GM12878 (cell line): ENCODE measurements at regions not wholly inside any gene's neighbourhood (a gene's known extent, or its start where the extent isn't known, plus 50 kb on each side); places are given as distances from the start of the nearest gene placed in this dataset.

ENCODE experiments used
- ATAC-seq: fragments of 200-7000 bp; cut with Tn5 transposase; 3 replicates; pipeline ENCODE4 v1.9.1; 2020; ENCODE audit warnings: mild to moderate bottlenecking, moderate library complexity
- BruUV-seq: library from RNA; stranded (reverse); fragments of 400-500 nt; replicated peaks from 2 replicates; lab custom pipeline; 2021; lab: Mats Ljungman, UMichigan
- CTCF ChIA-PET: fragments of 300-600 bp; sonication (Branson Sonifier 250); formaldehyde crosslinking; extraction: SDS; loops from one replicate; lab custom pipeline; 2021; ENCODE audit warnings: inconsistent platforms; lab: Yijun Ruan, JAX
- POLR2A ChIA-PET: fragments of 350-600 bp; formaldehyde crosslinking; extraction: SDS; loops from one replicate; lab custom pipeline; 2021; ENCODE audit warnings: inconsistent platforms; lab: Charles Lee
- RAD21 ChIA-PET: fragments of 300-600 bp; sonication (Branson Sonifier 250); formaldehyde crosslinking; loops from one replicate; lab custom pipeline; 2023; ENCODE audit warnings: antibody characterized with exemption; ENCODE audit not compliant: unreplicated experiment; lab: Charles Lee
- SMC1A ChIA-PET: fragments of 300-600 bp; sonication (Branson Sonifier 250); formaldehyde crosslinking; loops from one replicate; lab custom pipeline; 2023; ENCODE audit not compliant: unreplicated experiment, uncharacterized antibody; lab: Charles Lee
- DNase-seq: peaks from one replicate; pipeline ENCODE4 v3.0.0-alpha.2; 2011; ENCODE audit warnings: low read depth, low spot score
- FAIRE-seq: peaks from 3 replicates; lab custom pipeline; 2011; peaks lifted over from hg19 to GRCh38; lab: Jason Lieb, UNC
- H2AFZ ChIP-seq: 2 replicates; pipeline ENCODE4 v1.6.0; 2011; ENCODE audit warnings: low read depth, low read length, control low read depth; ENCODE audit not compliant: control insufficient read depth
- H3K27ac ChIP-seq: 2 replicates; pipeline ENCODE4 v1.5.1; 2011; ENCODE audit warnings: control low read depth; ENCODE audit not compliant: control insufficient read depth, insufficient read depth
- H3K27me3 ChIP-seq, 2 experiments: replicated peaks in 1 of 2; 2 replicates each; pipeline versions ENCODE4 v1.6.0 to v1.6.1; 2011; ENCODE audit warnings: low read length in 1 of 2; ENCODE audit not compliant: control insufficient read depth in 2 of 2, insufficient read depth in 2 of 2
- H3K36me3 ChIP-seq, 2 experiments: 2 replicates each; pipeline ENCODE4 v1.5.1; 2011; ENCODE audit warnings: low read length in 1 of 2; ENCODE audit not compliant: control insufficient read depth in 2 of 2, insufficient read depth in 2 of 2
- H3K4me1 ChIP-seq: 2 replicates; pipeline ENCODE4 v1.6.1; 2011; ENCODE audit warnings: mild to moderate bottlenecking, low read length, moderate library complexity, mixed read lengths; ENCODE audit not compliant: control insufficient read depth, insufficient read depth
- H3K4me2 ChIP-seq: 2 replicates; pipeline ENCODE4 v1.6.0; 2011; ENCODE audit warnings: control low read depth; ENCODE audit not compliant: control insufficient read depth, insufficient read depth
- H3K4me3 ChIP-seq: fragments of 200-600 bp; sonication (generic); 2 replicates; pipeline ENCODE4 v1.5.1; 2016
- H3K79me2 ChIP-seq: 2 replicates; pipeline ENCODE4 v1.6.0; 2011; ENCODE audit warnings: low read length; ENCODE audit not compliant: control insufficient read depth, insufficient read depth
- H3K9ac ChIP-seq: 2 replicates; pipeline ENCODE4 v1.8.0; 2011; ENCODE audit warnings: low read length, control low read depth, mixed read lengths; ENCODE audit not compliant: control insufficient read depth, insufficient read depth
- H3K9me3 ChIP-seq: replicated peaks from 3 replicates; pipeline ENCODE4 v1.5.1; 2011; ENCODE audit warnings: mild to moderate bottlenecking, low read length; ENCODE audit not compliant: control insufficient read depth, insufficient read depth
- H4K20me1 ChIP-seq: 2 replicates; pipeline ENCODE4 v1.6.0; 2011; ENCODE audit not compliant: control insufficient read depth, insufficient read depth
- CBX5 ChIP-seq: sonication (generic); IDR thresholded peaks from 2 replicates; pipeline ENCODE4 v1.6.1; 2016; ENCODE audit warnings: low read depth, moderate library complexity, mild to moderate bottlenecking, inconsistent platforms
- CHD1 ChIP-seq: IDR thresholded peaks from 2 replicates; pipeline ENCODE4 v1.6.1; 2012; ENCODE audit warnings: low read depth, low read length, improper control_type of control experiment
- CREB1 ChIP-seq: IDR thresholded peaks from 2 replicates; pipeline ENCODE4 v1.6.1; 2012; ENCODE audit warnings: low read depth, mild to moderate bottlenecking, inconsistent platforms
- DPF2 ChIP-seq: fragments of 450-650 bp; IDR thresholded peaks from 2 replicates; pipeline ENCODE4 v1.6.1; 2017; ENCODE audit warnings: mild to moderate bottlenecking
- E4F1 ChIP-seq: fragments of 450-650 bp; IDR thresholded peaks from 2 replicates; pipeline ENCODE4 v1.6.1; 2018; ENCODE audit warnings: borderline replicate concordance, mild to moderate bottlenecking; ENCODE audit not compliant: partially characterized antibody
- FOXK2 ChIP-seq: fragments of 450-650 bp; IDR thresholded peaks from 2 replicates; pipeline ENCODE4 v1.6.1; 2017; ENCODE audit warnings: mild to moderate bottlenecking, moderate library complexity
- HDAC6 ChIP-seq: fragments of 200-600 bp; sonication (generic); IDR thresholded peaks from one replicate; pipeline ENCODE4 v1.8.0; 2017; ENCODE audit warnings: antibody characterized with exemption; ENCODE audit not compliant: unreplicated experiment
- MYB ChIP-seq: fragments of 150-350 bp; IDR thresholded peaks from 2 replicates; pipeline ENCODE4 v1.6.1; 2014; ENCODE audit warnings: mild to moderate bottlenecking, low read depth, low read length, borderline replicate concordance
- NBN ChIP-seq: fragments of 450-650 bp; IDR thresholded peaks from 2 replicates; pipeline ENCODE4 v1.6.1; 2016
- NFYB ChIP-seq: IDR thresholded peaks from 2 replicates; pipeline ENCODE4 v1.6.1; 2011; ENCODE audit warnings: low read depth, mild to moderate bottlenecking, low read length, improper control_type of control experiment, moderate library complexity; ENCODE audit not compliant: insufficient read depth
- NR2C2 ChIP-seq: IDR thresholded peaks from 2 replicates; pipeline ENCODE4 v1.6.1; 2011; ENCODE audit warnings: borderline replicate concordance, low read depth; ENCODE audit not compliant: control insufficient read depth, insufficient read length
- NR2F1 ChIP-seq: fragments of 450-650 bp; conservative IDR thresholded peaks from 2 replicates; pipeline ENCODE4 v1.6.1; 2017; ENCODE audit warnings: mild to moderate bottlenecking
- NRF1 ChIP-seq: conservative IDR thresholded peaks from 2 replicates; pipeline ENCODE4 v1.6.1; 2011; ENCODE audit warnings: mild to moderate bottlenecking, low read depth, low read length, improper control_type of control experiment
- TARDBP ChIP-seq: IDR thresholded peaks from 2 replicates; pipeline ENCODE4 v1.6.1; 2016; ENCODE audit warnings: borderline replicate concordance
- WGBS: methylation state at CpG from one replicate; pipeline ENCODE4 v1.1.6; 2016; ENCODE audit warnings: low lambda C conversion rate; ENCODE audit not compliant: insufficient replicate concordance, insufficient coverage; ENCODE audit errors: missing lambda C conversion rate; 5-methylcytosine and 5-hydroxymethylcytosine counted together
- in situ Hi-C: fragments of 300-500 bp; cut with MboI; formaldehyde crosslinking; loops from 9 replicates; pipeline ENCODE4 v1.14.3; 2018; ENCODE audit warnings: mixed read lengths
- intact Hi-C: fragments of 100-400 bp; cut with micrococcal nuclease; formaldehyde crosslinking; loops from one replicate; pipeline ENCODE4 v1.14.2; 2022; ENCODE audit not compliant: unreplicated experiment
- TF ChIP-seq, protein P1 (sequence below): IDR thresholded peaks from 2 replicates; pipeline ENCODE4 v1.6.1; 2011; ENCODE audit warnings: mild to moderate bottlenecking, low read depth, low read length, moderate library complexity; ENCODE audit not compliant: insufficient replicate concordance

- peaks cover 9% of the 10 kb centered on the region for H3K9me3 ChIP-seq
- H3K4me3 ChIP-seq = no peak overlapping the region
- CTCF ChIA-PET = interaction anchor here (7.4 kb wide), 1 partner anchor 7 kb away, joined by 51 read pairs; no protein-coding TSS in a partner anchor
- no peak overlapping the region for H2AFZ ChIP-seq
- no peak for FAIRE-seq
- RAD21 ChIA-PET = no interaction called here
- no peak for ATAC-seq
- H4K20me1 ChIP-seq = no peaks in the 10 kb centered on the region
- no peak overlapping the region for H3K9ac ChIP-seq
- no peak overlapping the region for H3K27ac ChIP-seq
- H3K4me1 ChIP-seq = peaks cover 19% of the 10 kb centered on the region
- TF ChIP-seq HDAC6 (no peak), MYB (no peak), E4F1 (no peak), NBN (no peak), NR2F1 (no peak)
- H3K79me2 ChIP-seq = peaks cover 8% of the 10 kb centered on the region
- SMC1A ChIA-PET = interaction anchor here (1.1 to 1.3 kb wide), 3 partner anchors 8 to 9 kb away, joined by 3 read pairs; no protein-coding TSS in a partner anchor
- in situ Hi-C loops = no loop called here
- no peaks in the 10 kb centered on the region for H3K36me3 ChIP-seq
- H3K27me3 ChIP-seq = no peaks in the 10 kb centered on the region
- POLR2A ChIA-PET = no interaction called here
- no peak overlapping the region for H3K4me2 ChIP-seq
- DNase-seq = no peak
- intact Hi-C loops = no loop called here
- WGBS = 44% methylated on average over 5 of the region's 5 CpGs
- BruUV-seq = no TSS peak
Observed at GRCh38 chr7:131115340-131115739, 212.3 kb upstream of the MKLN1 start.

GRCh38 chr7:131117439-131117838, 210.2 kb upstream of the MKLN1 start:
- CTCF ChIA-PET = interaction anchor here (0.7 kb wide), 1 partner anchor 455 kb away, joined by 3 read pairs; no protein-coding TSS in a partner anchor
- no TSS peak for BruUV-seq
- SMC1A ChIA-PET = no interaction called here
- ATAC-seq (no peak), FAIRE-seq (no peak), DNase-seq (no peak)
- no peaks in the 10 kb centered on the region for H4K20me1 ChIP-seq
- peaks cover 9% of the 10 kb centered on the region for H3K9me3 ChIP-seq
- no peak overlapping the region for H3K4me3 ChIP-seq
- no peaks in the 10 kb centered on the region for H3K79me2 ChIP-seq
- intact Hi-C loops (no loop called here), in situ Hi-C loops (no loop called here)
- H3K27me3 ChIP-seq = no peaks in the 10 kb centered on the region
- H2AFZ ChIP-seq = no peak overlapping the region
- H3K4me1 ChIP-seq = peaks cover 7% of the 10 kb centered on the region
- RAD21 ChIA-PET = no interaction called here
- H3K27ac ChIP-seq = no peak overlapping the region
- no peak overlapping the region for H3K9ac ChIP-seq
- WGBS = 96% methylated on average over 1 of the region's 1 CpG
- H3K36me3 ChIP-seq = no peaks in the 10 kb centered on the region
- H3K4me2 ChIP-seq = no peak overlapping the region
- POLR2A ChIA-PET = no interaction called here
- TF ChIP-seq CREB1 = no peak
- no peak for TF ChIP-seq CBX5
- no peak for TF ChIP-seq NRF1
- TF ChIP-seq, protein P1, sequence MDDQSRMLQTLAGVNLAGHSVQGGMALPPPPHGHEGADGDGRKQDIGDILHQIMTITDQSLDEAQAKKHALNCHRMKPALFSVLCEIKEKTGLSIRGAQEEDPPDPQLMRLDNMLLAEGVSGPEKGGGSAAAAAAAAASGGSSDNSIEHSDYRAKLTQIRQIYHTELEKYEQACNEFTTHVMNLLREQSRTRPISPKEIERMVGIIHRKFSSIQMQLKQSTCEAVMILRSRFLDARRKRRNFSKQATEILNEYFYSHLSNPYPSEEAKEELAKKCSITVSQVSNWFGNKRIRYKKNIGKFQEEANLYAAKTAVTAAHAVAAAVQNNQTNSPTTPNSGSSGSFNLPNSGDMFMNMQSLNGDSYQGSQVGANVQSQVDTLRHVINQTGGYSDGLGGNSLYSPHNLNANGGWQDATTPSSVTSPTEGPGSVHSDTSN = no peak
- no peak for TF ChIP-seq HDAC6
- TF ChIP-seq NFYB = no peak
- TF ChIP-seq TARDBP = no peak
- no peak for TF ChIP-seq NR2C2
- TF ChIP-seq DPF2 = no peak
- no peak for TF ChIP-seq CHD1
- no peak for TF ChIP-seq FOXK2
